C4-2B (cell line): ENCODE measurements at regions not wholly inside any gene's neighbourhood (a gene's known extent, or its start where the extent isn't known, plus 50 kb on each side); places are given as distances from the start of the nearest gene placed in this dataset.

ENCODE experiments used
- ZFX ChIP-seq: fragments of 450-650 bp; IDR thresholded peaks from 2 replicates; pipeline ENCODE4 v1.6.1; 2017
- TF ChIP-seq, protein P1 (sequence below): fragments of 450-650 bp; conservative IDR thresholded peaks from 2 replicates; pipeline ENCODE4 v1.5.1; 2017; ENCODE audit warnings: mild to moderate bottlenecking

DNA sequence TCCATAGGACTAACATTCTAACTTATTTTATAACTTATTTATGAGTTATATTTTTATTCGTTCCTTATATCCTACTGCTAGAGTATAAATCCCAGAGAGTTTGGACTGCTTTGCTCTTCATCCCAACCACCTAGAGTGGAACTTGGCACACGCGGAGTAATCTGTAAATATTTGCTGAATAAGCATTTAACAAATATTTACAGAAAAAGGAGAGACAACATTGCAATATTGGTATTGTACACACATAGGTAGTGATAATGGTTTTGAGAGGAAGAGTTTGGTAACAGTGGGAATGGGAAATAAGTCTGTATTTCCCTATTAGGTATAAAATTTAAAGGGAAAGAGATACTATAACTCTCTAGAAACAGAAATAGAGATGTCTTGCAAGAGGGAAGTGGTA lies 634.8 kb upstream of the CITED2 start:
- TF ChIP-seq, protein P1, sequence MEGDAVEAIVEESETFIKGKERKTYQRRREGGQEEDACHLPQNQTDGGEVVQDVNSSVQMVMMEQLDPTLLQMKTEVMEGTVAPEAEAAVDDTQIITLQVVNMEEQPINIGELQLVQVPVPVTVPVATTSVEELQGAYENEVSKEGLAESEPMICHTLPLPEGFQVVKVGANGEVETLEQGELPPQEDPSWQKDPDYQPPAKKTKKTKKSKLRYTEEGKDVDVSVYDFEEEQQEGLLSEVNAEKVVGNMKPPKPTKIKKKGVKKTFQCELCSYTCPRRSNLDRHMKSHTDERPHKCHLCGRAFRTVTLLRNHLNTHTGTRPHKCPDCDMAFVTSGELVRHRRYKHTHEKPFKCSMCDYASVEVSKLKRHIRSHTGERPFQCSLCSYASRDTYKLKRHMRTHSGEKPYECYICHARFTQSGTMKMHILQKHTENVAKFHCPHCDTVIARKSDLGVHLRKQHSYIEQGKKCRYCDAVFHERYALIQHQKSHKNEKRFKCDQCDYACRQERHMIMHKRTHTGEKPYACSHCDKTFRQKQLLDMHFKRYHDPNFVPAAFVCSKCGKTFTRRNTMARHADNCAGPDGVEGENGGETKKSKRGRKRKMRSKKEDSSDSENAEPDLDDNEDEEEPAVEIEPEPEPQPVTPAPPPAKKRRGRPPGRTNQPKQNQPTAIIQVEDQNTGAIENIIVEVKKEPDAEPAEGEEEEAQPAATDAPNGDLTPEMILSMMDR: no peak
- no peak for TF ChIP-seq ZFX
